Right kidney (tissue), 1 donor: ENCODE measurements at regions not wholly inside any gene's neighbourhood (a gene's known extent, or its start where the extent isn't known, plus 50 kb on each side); places are given as distances from the start of the nearest gene placed in this dataset.
A peak's percentile ranks its signal among the peaks of the same experiment; 100 is the strongest.

ENCODE experiments used
- DNase-seq: peaks from one replicate; pipeline ENCODE4 v3.0.0-alpha.2; 2016

GRCh38 chr3:10585945-10586344 is 80.6 kb upstream of the ATP2B2 start:
- DNase-seq, result no peak

- DNase-seq, result peak; percentile 44
These were observed 89.5 kb upstream of the ATP2B2 start for GRCh38 chr3:10594915-10595314.

GRCh38 chr3:10596746-10597448 is 91.5 kb upstream of the ATP2B2 start:
- DNase-seq, result no peak

DNA sequence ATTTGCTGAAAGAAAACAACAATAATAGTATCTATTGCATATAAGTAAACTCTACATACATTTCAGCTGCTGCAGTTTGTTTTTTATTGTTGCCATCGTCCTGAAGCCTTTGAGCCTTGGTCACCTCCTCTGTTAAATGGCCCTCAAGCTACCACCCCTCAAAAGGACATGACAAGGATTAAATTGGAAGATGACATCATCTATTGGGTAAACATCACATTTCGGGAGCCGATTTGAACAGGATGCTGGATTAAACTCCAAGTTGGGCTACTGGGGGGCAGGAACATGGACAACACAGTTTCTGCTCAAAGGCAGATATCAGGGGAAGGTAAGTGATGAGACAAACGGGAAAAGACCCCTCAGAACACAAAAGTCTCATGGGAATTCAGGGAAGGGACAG is 92.3 kb upstream of the ATP2B2 start:
- DNase-seq, result no peak

GRCh38 chr3:10599017-10599416 is 93.6 kb upstream of the ATP2B2 start:
- no peak for DNase-seq

DNA sequence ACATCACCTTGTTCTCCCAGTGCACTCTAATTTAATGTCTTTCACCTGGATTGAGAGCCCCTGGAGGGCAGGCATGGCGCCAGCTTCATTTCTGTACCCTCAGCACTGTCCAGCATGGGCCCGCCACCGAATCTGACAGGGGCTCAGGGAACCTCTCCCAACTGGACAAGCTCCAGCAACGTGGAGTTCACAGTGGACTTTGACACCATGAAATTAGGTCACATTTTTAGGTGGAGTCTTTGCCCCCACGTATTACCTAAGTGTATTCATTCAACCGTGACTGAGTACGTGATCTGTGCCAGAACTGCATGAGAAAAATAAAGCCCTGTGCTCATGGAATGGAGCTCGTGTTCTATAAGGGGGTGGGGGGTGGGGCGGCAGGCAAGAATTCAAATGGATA is 94.1 kb upstream of the ATP2B2 start:
- no peak for DNase-seq

DNA sequence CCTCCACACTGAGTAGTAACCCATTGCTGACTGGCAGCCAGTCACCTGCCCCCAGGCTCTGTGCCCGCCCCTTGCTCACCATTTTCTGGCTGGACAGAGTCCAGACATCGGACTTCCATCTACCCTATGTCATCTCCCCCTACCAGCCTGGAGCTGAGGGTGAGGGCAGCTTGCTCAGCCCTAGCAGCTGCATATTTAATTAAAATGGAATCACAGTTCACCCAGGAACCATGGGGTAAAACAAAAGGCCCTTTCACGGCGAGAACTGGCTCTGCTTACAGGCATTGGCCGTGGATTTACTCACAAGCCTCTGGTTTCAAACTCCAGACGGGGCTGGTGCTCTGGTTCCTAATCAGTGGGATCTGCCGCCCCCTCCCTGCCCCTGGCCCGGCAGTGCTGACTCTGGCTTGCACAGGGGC is 94.9 kb upstream of the ATP2B2 start:
- no peak for DNase-seq

DNA sequence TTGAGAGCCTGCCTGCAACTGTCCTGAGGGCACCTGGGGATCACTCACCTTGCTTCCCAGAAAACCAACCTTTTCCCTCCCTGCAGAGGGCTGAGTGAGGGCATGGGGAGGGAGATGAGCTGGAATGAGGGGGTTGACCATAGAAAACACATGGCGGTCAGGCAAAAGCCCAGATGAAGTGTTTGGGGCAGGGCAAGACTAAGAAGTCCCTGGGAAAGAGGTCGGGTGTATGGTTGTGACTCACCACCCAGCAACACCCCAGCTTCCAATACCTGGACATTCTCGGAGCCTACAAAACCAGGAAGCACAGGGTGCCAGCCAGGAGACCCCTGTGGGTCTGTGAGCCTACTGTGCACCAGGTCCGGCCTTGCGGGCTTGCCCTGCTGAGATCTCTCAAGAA is 95.3 kb upstream of the ATP2B2 start:
- no peak for DNase-seq

- DNase-seq, result no peak
These were observed 95.9 kb upstream of the ATP2B2 start for GRCh38 chr3:10601151-10601856.

GRCh38 chr3:10601857-10602230 is 96.5 kb upstream of the ATP2B2 start:
- no peak for DNase-seq

DNA sequence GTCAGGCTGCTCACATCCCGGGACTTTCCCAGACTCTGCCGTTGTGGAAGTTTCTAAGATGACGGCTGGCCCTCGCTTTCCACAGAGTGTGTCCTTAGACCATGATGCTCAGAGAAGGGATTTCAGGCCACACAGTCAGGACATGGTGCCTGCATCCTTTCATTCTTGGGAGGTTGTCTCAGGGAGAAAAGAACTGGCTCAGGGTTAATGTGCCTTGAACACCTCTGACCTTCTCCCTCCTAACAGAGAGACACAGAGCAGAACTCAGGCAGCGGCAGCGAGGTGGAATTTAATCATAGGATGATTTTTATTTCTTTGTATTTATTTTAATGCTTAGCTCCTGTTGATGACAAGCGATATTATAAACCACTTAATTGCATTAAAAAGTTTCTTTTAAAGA is 96.9 kb upstream of the ATP2B2 start:
- DNase-seq, result no peak

DNA sequence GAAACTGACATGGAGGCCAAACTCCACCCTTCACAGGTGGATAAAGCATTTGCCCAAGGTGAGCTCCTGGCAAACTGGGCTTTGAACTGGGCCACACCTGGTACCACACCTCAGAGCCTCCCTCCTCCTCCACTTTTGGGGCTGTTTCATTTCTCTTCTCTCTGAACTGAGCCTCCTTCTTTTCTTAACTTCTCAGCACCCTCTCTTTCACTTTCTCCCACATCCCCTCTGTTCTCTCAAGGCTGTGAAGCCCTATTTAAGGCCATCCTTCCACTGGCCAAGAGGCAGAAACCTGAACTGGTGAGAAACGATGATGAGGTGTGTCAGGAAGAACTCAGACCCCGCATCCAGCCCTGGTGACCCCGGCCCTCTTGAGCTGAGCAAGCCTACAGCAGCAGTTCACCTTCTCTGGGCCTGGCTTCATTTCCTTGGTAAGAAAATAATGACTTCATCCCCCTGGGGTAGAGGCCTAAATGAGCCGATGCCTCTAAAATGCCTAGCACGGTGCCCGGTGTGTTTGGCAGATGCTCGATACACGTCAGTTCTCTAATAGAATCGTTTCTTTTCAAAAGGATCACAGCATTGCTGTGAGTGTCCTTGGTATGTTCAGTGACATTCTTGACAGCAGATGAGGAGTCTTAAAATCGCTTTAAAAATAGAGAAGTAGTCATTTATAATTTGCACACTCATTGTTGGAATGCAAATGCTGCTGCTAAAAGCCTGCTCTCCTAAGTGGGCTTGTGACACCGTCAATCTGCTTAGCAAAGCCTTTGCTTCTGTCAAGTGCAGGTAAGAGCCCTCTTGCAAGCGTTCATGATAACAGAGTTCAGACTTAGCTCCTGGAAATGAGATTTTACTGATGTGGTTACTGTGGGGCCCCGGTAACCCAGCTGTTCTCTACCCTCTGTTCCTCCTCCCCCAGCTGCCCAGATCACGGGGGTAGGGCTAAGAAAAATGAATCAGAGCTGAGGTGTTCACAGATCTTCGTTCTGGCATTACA is 97.7 kb upstream of the ATP2B2 start:
- DNase-seq, result no peak

GRCh38 chr3:10609134-10609533 is 103.7 kb upstream of the ATP2B2 start:
- no peak for DNase-seq

GRCh38 chr3:10614168-10614567 is 108.8 kb upstream of the ATP2B2 start:
- DNase-seq, result no peak

- no peak for DNase-seq
These were observed 110.3 kb upstream of the ATP2B2 start for GRCh38 chr3:10615715-10616114.

DNA sequence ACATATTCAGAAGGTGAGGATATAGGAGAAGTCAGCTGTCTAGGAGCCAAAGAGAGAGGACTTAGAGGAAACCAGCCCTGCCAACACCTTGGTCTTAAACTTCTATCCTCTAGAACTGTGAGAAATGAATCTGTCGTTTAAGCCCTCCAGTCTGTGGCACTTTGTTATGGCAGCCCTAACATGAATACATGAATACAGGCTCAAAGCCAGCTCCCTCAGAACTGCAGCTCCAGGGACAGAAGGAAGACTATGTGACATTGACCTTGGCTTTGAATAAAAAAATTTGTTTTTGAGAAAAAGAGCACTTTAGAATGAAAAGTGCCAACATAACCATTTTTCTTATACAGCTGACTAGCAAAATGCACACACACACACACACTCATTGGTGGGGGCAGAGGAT is 110.9 kb upstream of the ATP2B2 start:
- DNase-seq, result no peak

DNA sequence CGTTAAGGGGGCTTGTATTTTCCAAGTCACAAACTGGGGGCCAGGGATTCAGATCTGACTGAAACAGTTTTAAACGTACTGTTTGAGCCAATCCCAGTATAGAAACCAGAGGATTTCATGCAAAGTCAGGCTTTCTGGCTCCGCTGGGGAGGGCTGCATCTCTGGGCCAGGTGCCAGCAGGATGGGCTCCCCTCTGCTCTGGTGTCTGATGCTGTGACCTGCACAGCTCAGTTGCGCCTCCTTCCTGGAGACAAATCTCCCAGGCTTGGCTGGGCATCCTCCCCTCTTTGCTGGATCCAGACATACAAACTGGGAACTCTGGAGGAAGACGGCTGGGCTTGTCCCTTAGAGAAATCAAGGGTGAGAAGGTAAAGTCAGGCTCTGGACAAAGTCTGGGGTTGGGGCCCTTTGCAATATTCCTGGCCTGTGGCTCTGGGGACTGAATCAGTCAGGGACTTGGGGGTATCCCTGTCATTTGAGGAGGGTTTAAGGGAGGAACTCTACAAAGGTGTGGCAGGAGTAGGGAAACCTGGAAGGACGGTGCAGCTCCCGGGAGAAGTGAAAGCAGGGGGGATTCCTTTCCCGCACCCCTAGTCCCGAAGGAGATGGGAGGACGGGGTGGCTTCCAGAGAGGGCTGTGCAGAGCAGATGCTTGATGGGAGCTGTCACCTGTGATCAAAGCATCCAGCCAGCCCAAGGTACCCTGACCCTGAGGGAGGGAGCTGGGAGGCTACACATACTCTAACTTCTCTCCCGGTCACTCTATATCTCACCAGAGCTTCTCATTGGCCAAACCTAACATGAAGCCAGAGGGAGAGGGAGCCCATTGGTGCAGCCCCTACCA is 114.8 kb upstream of the ATP2B2 start:
- DNase-seq, result no peak

DNA sequence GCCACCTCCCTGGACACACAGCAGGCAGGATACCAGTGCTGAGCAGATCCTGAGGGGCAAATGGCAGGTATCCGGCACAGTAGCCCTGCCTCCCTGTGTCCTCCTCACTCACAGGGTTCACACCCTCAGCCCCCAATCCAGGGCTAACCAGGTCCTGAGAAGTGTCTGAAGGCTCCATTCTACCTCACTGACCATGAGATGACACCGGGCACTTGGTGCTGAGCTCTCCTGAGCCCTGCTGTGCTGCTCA is 115.4 kb upstream of the ATP2B2 start:
- no peak for DNase-seq

- no peak for DNase-seq
These were observed 118.3 kb upstream of the ATP2B2 start for GRCh38 chr3:10623578-10624275.

DNA sequence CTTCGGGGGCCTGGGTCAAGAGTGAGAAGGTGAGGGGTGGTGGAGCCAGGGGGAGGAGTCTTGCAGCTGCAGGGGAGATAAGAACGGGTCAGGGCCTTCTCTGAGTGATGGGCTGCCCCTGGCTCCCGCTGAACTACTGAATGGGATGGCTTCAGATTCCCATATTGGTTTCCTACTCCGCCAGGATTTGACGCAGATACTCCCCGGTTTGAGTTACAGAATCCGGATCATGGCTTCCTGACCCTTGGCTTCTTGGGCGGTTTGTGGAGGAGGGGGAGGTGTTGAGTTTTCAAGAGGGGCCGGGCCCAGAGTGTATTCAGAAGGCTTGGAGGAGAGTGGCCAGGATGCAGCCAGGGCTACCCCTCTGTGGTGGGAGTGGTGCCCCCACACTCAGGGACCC is 119.9 kb upstream of the ATP2B2 start:
- DNase-seq, result no peak

GRCh38 chr3:10627884-10628572 is 122.6 kb upstream of the ATP2B2 start:
- no peak for DNase-seq
